Progenitor cell of endocrine pancreas (in vitro differentiated cells): ENCODE measurements at regions not wholly inside any gene's neighbourhood (a gene's known extent, or its start where the extent isn't known, plus 50 kb on each side); places are given as distances from the start of the nearest gene placed in this dataset.

Source experiments
- DNase-seq: peaks from one replicate; pipeline ENCODE4 v3.0.0; 2021; ENCODE audit warnings: low spot score; ENCODE audit not compliant: unreplicated experiment
- H3K27ac Mint-ChIP-seq: 2 replicates; pipeline ENCODE4 v1.8.0; 2021; ENCODE audit warnings: mild to moderate bottlenecking, moderate library complexity, mixed read lengths
- H3K27me3 Mint-ChIP-seq: 2 replicates; pipeline ENCODE4 v1.8.0; 2021; ENCODE audit warnings: mixed read lengths
- H3K36me3 Mint-ChIP-seq: 2 replicates; pipeline ENCODE4 v1.8.0; 2022; ENCODE audit warnings: mixed read lengths; ENCODE audit not compliant: insufficient read depth
- H3K4me1 Mint-ChIP-seq: 2 replicates; pipeline ENCODE4 v1.8.0; 2021; ENCODE audit warnings: low read depth, mixed read lengths
- H3K4me3 Mint-ChIP-seq: 2 replicates; pipeline ENCODE4 v1.8.0; 2021; ENCODE audit warnings: low read depth, mild to moderate bottlenecking, moderate library complexity, mixed read lengths
- H3K9me3 Mint-ChIP-seq: 2 replicates; pipeline ENCODE4 v1.8.0; 2021; ENCODE audit warnings: low read depth, mixed read lengths
- TF ChIP-seq, protein P1 (sequence below): fragments of 200-600 bp; sonication (generic); IDR thresholded peaks from one replicate; pipeline ENCODE4 v1.5.0; 2021; ENCODE audit warnings: antibody characterized with exemption, mild to moderate bottlenecking; ENCODE audit not compliant: unreplicated experiment

DNA sequence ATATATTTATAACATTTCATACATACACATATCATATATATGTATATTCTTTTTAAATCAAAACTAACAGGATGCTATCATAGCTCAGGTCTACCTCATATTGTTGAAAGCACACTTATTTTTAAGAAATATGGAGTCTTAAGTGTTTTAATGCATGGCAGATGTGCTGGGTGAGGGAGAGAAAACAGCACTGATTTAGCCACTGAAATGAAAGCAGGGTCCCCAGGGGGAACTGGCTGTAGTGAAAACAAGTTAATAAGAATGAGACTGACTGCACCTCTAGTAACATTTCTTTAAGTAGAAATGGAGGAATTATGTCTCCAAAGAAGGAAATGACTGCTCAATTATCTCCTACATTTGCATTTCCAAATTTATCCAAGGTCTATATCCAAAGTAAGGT, 857.8 kb downstream of the DCDC2C start:
- Mint-ChIP-seq H3K4me3 (no peak overlapping the region), H3K36me3 (no peaks in the 10 kb centered on the region), H3K9me3 (peaks cover 15% of the 10 kb centered on the region), H3K4me1 (no peaks in the 10 kb centered on the region), H3K27ac (no peak overlapping the region), H3K27me3 (no peaks in the 10 kb centered on the region)
- TF ChIP-seq, protein P1, sequence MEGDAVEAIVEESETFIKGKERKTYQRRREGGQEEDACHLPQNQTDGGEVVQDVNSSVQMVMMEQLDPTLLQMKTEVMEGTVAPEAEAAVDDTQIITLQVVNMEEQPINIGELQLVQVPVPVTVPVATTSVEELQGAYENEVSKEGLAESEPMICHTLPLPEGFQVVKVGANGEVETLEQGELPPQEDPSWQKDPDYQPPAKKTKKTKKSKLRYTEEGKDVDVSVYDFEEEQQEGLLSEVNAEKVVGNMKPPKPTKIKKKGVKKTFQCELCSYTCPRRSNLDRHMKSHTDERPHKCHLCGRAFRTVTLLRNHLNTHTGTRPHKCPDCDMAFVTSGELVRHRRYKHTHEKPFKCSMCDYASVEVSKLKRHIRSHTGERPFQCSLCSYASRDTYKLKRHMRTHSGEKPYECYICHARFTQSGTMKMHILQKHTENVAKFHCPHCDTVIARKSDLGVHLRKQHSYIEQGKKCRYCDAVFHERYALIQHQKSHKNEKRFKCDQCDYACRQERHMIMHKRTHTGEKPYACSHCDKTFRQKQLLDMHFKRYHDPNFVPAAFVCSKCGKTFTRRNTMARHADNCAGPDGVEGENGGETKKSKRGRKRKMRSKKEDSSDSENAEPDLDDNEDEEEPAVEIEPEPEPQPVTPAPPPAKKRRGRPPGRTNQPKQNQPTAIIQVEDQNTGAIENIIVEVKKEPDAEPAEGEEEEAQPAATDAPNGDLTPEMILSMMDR, result no peak
- DNase-seq, result no peak

DNA sequence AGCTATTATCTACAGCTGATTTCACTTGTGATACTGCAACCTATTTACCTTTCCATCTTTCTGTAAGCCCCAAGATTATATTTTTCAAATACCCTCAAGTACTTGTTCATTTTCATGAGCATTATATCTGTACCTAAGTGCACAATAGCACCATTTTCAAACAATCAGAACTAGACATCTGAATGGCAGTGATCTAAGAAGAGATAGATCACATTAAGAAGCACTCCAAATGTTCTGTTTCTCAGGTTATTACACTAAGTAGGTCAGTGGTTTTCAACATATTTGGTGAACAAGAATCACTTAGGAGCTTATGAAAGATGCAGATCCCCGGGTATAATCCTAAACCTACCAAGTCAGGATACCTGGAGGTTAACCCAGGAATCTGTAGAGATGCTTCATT, 872.7 kb downstream of the DCDC2C start:
- TF ChIP-seq, protein P1, result no peak
- H3K36me3 Mint-ChIP-seq, result no peaks in the 10 kb centered on the region
- peaks cover 21% of the 10 kb centered on the region for H3K9me3 Mint-ChIP-seq
- H3K4me1 Mint-ChIP-seq, result no peaks in the 10 kb centered on the region
- H3K27ac Mint-ChIP-seq, result no peak overlapping the region
- no peak overlapping the region for H3K4me3 Mint-ChIP-seq
- no peak for DNase-seq
- no peaks in the 10 kb centered on the region for H3K27me3 Mint-ChIP-seq

DNA sequence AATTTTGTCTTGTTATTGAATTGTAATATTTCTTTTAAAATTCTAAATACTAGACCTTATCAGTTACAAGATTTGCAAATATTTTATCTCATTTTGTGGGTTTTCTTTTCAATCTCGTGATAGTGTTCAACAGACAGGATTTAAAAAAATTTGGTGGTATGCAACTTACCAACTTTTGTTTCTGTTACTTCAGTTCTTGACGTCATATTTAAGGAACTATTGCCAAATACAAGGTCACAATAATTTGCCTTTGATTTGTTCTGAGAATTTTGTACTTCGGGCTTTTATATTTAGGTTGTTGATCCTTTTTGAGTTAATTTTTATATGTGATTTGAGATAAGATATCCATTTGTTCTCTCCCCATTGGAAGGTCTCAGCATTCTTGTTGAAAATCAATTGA, 876.6 kb downstream of the DCDC2C start:
- Mint-ChIP-seq H3K27ac (no peak overlapping the region), H3K36me3 (no peaks in the 10 kb centered on the region), H3K4me1 (no peaks in the 10 kb centered on the region), H3K4me3 (no peak overlapping the region), H3K9me3 (peaks cover 13% of the 10 kb centered on the region), H3K27me3 (no peaks in the 10 kb centered on the region)
- no peak for DNase-seq
- TF ChIP-seq, protein P1, result no peak

DNA sequence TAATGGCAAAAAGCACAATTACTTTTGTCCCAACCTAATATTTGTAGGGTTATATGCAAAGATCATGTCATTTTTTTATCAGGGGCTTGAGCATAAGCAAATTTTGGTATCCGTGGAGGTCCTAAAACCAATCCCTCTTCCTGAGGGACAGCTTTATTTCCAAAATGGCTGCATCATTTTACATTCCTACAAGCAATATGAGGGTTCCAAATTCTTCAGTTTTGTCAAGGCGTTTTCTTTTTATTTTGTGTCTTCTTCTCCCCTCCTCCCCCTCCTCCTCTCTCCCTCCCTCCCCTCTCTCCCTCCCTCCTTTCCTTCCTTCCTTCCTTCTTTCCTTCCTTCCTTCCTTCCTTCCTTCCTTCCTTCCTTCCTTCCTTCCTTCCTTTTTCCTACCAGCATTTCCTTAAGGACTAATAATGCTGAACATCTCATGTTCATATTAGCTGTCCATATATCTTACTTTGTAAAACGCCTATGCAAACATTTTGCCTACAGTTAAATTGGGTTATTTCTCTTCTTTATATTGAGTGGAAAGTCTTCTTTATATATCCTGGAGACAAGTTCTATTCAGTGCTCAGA, 881.8 kb downstream of the DCDC2C start:
- Mint-ChIP-seq H3K36me3 (no peaks in the 10 kb centered on the region), H3K4me3 (no peak overlapping the region), H3K27me3 (no peaks in the 10 kb centered on the region), H3K27ac (no peak overlapping the region), H3K4me1 (no peaks in the 10 kb centered on the region), H3K9me3 (peaks cover 2% of the 10 kb centered on the region)
- TF ChIP-seq, protein P1, result no peak
- no peak for DNase-seq

DNA sequence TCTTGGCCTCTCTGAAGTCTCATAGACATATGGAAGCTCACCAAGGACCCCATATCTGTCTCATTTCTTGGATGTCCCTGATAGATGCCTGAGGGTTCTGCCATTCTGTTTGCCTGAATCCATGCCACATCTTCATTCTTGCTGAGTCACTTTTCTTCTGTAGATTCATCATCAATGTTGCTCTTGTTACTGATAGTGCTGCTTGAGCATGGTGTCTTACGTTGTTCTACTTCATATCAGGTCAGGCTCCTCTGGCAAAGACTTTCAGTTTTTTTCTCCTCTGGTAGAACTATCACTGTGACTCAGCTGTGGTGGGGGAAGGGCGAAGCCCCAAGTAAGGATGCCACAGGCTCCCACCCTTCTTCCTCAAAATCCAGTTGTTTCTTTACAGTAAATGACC, 885.2 kb downstream of the DCDC2C start:
- TF ChIP-seq, protein P1, result no peak
- no peak overlapping the region for H3K27ac Mint-ChIP-seq
- H3K9me3 Mint-ChIP-seq, result peaks cover 3% of the 10 kb centered on the region

More for the DNA sequence above, 885.2 kb downstream of the DCDC2C start:
- DNase-seq, result no peak
- Mint-ChIP-seq H3K27me3 (no peaks in the 10 kb centered on the region), H3K4me1 (no peaks in the 10 kb centered on the region), H3K4me3 (no peak overlapping the region), H3K36me3 (no peaks in the 10 kb centered on the region)
